Choroid plexus epithelial cell (primary cell): ENCODE measurements at regions not wholly inside any gene's neighbourhood (a gene's known extent, or its start where the extent isn't known, plus 50 kb on each side); places are given as distances from the start of the nearest gene placed in this dataset.

ENCODE experiments used
- DNase-seq: peaks from one replicate; pipeline ENCODE4 v3.0.0-alpha.2; 2010; ENCODE audit warnings: low read depth
- H3K4me3 ChIP-seq: 2 replicates; pipeline ENCODE4 v1.5.1; 2011; ENCODE audit warnings: low read depth, mild to moderate bottlenecking, control low read depth, low read length, moderate library complexity
- TF ChIP-seq, protein P1 (sequence below): conservative IDR thresholded peaks from 2 replicates; pipeline ENCODE4 v1.5.1; 2011; ENCODE audit warnings: low read depth, mild to moderate bottlenecking, control low read depth, inconsistent platforms, low read length, moderate library complexity

DNA sequence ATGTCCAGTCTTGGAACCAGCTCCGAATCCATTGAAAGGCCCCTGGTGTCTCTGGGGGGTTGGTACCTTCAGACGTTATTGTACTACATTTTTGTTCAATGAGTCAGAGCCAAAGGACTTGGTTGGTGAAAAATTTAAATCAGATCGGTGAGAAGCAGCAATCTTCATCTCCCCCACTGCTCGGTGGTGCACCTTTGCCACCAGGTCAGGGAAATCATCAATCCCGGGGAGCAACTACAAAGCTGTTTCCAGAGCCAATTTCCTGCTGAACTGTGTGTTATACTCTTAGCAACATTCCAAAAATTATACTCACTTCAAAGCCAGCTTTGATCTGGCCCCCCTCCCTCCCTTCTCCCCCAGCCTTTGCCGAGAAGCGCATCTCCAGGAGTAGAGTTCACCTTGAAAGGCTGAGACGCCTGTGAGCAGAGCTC, 375.2 kb upstream of the WWC1 start:
- TF ChIP-seq, protein P1, sequence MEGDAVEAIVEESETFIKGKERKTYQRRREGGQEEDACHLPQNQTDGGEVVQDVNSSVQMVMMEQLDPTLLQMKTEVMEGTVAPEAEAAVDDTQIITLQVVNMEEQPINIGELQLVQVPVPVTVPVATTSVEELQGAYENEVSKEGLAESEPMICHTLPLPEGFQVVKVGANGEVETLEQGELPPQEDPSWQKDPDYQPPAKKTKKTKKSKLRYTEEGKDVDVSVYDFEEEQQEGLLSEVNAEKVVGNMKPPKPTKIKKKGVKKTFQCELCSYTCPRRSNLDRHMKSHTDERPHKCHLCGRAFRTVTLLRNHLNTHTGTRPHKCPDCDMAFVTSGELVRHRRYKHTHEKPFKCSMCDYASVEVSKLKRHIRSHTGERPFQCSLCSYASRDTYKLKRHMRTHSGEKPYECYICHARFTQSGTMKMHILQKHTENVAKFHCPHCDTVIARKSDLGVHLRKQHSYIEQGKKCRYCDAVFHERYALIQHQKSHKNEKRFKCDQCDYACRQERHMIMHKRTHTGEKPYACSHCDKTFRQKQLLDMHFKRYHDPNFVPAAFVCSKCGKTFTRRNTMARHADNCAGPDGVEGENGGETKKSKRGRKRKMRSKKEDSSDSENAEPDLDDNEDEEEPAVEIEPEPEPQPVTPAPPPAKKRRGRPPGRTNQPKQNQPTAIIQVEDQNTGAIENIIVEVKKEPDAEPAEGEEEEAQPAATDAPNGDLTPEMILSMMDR: no peak
- H3K4me3 ChIP-seq: no peak overlapping the region
- peak; percentile 49 for DNase-seq

DNA sequence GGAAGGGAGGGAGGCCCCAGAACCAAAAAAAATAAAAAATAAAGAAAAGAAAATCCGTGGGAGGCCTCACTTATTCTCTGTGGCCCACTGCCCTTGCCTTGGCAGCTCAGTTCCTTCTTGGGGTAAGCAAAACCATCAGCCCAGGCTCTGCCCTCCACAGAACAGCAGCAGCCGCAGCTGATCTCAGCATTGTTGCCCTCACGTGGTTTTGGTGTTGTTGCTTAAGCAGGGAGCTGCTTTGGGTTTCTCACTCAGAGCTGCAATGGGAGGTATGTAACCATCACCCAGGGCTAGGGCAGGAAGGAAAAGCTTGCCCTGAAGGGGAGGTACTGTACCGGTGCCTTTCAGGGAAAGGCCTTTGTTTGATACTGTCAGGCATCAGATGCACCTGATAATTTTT, 374.7 kb upstream of the WWC1 start:
- no peak overlapping the region for H3K4me3 ChIP-seq
- TF ChIP-seq, protein P1: no peak
- peak; percentile 71 for DNase-seq

DNA sequence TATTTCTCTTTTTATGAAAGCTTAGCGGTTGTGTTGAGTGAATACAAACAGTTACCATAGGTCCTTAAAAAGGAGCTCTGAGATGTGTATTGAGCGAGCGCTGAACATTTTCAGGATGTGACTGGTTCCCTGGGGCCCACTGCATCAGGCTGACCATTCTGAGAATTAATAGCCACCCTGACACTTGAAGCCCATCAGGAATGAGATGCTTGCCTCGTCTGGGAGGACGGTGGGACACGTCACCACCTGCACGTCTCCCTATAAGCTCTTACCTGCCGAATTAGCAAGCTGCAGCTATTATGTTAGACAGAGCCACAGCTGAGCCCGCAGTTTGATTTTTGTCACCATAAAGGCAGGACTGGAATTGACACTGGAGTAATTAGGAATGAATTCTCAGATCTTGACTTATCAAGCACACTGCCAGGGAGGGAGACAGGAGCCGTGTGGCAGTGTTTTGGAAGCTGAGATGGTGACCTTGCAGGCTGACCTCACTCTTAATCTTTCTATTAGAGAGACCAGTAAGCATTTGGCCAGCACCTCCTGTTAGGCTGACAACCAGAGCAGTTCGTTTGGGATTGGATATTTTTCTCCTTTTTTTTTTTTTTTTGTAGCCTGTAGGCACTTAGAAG, 373.1 kb upstream of the WWC1 start:
- TF ChIP-seq, protein P1: no peak

DNA sequence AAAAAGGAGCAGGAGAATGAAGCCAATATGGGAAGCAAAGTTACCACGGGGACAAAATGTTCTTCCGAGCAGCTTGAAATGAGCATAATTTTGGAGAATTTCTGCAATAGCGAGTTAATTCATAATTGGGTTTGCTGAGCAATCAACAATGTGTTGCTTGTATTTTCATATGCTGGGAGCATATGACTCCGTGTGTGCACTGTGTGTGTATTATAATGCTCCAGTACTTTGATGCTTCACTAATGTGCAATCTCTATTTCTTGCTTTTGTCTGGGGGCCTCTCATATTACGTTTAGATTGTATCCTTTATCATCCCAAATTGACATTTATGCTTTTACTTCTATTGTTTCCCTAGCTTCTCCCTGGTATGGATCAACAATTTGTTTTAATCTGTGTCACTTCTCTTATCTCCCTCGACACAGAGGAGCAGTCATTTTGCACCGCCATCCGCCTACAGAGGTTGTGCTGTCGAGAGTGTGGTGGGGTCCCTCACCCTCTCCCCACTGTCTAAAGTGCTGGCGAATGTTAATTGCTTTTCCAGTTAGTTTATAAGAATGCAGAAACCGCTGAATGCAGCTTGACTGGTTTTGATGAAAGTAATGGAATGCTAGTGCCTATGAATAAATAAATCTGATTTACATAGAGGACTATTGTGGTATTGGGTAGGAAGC, 372.5 kb upstream of the WWC1 start:
- TF ChIP-seq, protein P1: no peak
- DNase-seq: no peak
- H3K4me3 ChIP-seq: no peak overlapping the region

More for the DNA sequence above, 373.1 kb upstream of the WWC1 start:
- no peak for DNase-seq
- H3K4me3 ChIP-seq: no peak overlapping the region

DNA sequence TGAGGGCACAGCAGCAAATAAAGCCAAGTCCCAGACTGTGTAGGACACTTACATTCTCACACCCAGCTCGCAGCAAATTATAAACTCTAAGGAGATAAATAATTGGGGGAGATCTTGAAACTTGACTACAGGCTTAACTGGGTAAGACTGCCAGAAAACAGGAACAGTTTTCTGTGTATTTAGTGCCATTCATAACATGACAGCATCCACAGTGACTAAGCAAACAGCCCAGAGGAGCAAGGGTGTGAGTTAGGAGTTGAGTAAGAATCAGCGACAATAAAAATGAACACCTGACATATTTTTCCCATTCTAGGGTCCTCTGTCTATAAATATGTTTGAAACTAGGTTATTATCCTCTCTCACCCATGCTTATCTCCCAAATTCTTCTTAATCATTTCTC, 370.9 kb upstream of the WWC1 start:
- TF ChIP-seq, protein P1: no peak
- no peak for DNase-seq
- H3K4me3 ChIP-seq: no peak overlapping the region

DNA sequence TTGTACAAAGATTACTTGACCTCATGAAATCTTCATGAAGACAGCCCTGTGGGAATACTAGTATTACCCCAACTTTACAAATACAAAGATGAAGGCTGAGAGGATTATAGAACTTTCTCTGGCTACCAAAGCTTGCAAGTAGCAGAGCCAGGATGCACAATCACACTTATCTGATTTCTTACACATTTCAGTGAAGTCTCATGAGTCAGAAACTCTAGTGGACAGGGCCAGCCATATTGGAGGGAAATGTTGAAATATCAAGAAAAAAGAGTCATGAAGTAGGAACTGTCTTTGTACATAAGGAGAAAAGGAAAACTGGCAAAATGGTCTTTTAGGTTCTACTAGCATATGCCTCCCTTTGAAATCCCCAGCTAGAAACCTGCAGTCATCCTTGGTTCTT, 369.6 kb upstream of the WWC1 start:
- no peak overlapping the region for H3K4me3 ChIP-seq
- TF ChIP-seq, protein P1: no peak
- DNase-seq: no peak

DNA sequence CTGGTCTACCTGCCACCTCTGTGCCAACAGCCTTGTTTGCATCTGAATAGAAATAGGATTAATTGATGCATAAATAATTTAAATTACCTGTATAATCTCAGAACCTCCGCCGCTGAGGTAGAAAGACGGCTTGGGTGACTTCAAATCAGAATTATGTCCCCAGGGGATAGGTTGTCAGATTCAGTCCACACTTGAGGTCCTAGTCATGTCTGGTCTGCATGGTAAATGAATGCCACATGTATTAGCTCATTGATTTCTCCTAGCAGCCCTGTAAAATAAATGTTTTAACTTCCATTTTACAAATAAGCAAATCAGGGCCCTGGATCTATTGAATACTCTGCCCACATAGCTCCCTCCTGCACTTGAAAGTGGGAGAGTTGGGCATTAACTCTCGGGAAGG, 368.0 kb upstream of the WWC1 start:
- DNase-seq: no peak
- TF ChIP-seq, protein P1: no peak
- H3K4me3 ChIP-seq: no peak overlapping the region
